ENCODE measurements at regions not wholly inside any gene's neighbourhood (a gene's known extent, or its start where the extent isn't known, plus 50 kb on each side); places are given as distances from the start of the nearest gene placed in this dataset.

- ATAC-seq (no peak), DNase-seq (ENCODE audit: extremely low read depth in 1 of 4, low spot score in 3 of 4) (no peak), FAIRE-seq (no peak)
- TF ChIP-seq ZNF778 (CRISPR knock-in tag; IDR thresholded peaks at IDR 0.05): no peak
- Histone ChIP-seq H3K9ac (ENCODE audit: insufficient read depth in 1 of 2, low read depth in 2 of 2, low read length in 2 of 2) (no peak overlapping the region), H3K36me3 (ENCODE audit: control insufficient read depth, insufficient read depth, low read length) (no peaks in the 10 kb centered on the region), H3K9me3 (replicated peaks; ENCODE audit: control insufficient read depth, insufficient read depth, low read depth, low read length) (no peaks in the 10 kb centered on the region), H3K9me1 (ENCODE audit: control insufficient read depth, insufficient read depth, low read length) (no peaks in the 10 kb centered on the region), H3K4me1 (replicated peaks in 1 of 2; ENCODE audit: control insufficient read depth in 2 of 2, insufficient read depth in 2 of 2, low read length in 2 of 2) (no peaks in the 10 kb centered on the region), H3K4me3 (no peak overlapping the region), H3K27ac (ENCODE audit: extremely low read depth, low read depth, low read length) (no peak overlapping the region), H3K27me3 (ENCODE audit: control insufficient read depth in 2 of 2, insufficient read depth in 2 of 2, low read length in 2 of 2) (peaks cover 0 to 23% of the 10 kb centered on the region in 2 experiments; a peak in 3 of 5 replicates), H2AFZ (ENCODE audit: low read depth, low read length) (no peak overlapping the region), H4K20me1 (replicated peaks; ENCODE audit: control insufficient read depth, insufficient read depth, low read length) (no peaks in the 10 kb centered on the region), H3K79me2 (ENCODE audit: control insufficient read depth, insufficient read depth, low read length) (no peaks in the 10 kb centered on the region), H3K4me2 (ENCODE audit: insufficient read depth, low read length) (no peak overlapping the region)
- ChIA-PET POLR2A (interaction anchor here (0.7 kb wide), 1 partner anchor 9 kb away, joined by 3 read pairs; no protein-coding TSS in a partner anchor), CTCF (ENCODE audit: low intra/inter-chr PET ratio) (no interaction called here)
- no TSS peak for BruUV-seq (replicated peaks)
- 2% methylated on average over 5 of the region's 6 CpGs for WGBS (ENCODE audit: insufficient coverage, low coverage, missing lambda C conversion rate)
- in situ Hi-C loops (cut with MboI): no loop called here
- intact Hi-C loops (cut with micrococcal nuclease): no loop called here
Measured at GRCh38 chr11:134586726-134587125, 174.7 kb upstream of the B3GAT1 start.

DNA sequence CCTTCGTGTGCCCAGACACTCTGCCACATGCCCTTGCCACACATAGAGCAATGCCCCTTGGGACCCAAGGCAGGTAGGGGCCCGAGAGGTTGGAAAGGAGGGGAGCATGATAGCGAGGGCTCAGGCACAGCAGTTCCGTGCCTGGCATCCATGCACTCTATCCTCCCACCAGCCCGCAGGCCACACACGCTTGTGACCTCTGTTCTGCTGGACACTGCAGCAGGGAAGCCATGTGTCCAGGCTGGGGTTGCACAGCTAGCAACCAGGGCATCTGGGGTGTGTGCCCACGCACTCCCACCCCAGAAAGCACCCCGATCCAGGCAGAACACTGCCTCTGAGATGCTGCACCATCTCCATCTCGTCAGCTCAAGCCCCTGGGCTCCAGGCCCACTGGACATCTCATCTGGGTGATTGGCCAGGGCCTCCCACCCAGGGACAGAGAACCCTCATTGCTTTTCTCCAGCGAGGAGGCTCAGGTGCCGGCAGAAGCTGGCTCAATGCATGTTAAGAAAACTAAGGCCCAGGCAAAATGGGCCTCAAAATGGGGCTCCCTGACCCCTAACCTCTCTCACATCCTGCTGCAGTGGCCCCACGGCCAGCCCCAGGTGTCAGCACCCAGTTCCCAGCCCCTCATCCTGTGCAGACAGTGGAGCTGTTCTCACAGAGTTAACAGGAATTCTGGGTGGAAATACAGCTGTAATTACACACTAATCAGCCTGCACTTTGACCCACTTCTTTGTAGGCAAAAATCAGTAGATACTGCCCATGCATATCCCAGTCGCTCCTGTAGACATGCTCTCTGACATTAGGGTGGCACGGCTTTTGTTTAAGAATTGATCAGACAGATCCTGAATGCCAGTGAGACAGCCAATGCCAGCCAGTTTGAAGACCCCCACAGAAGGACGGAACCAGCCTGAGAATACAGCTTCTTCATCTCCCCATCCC, 173.9 kb upstream of the B3GAT1 start:
- no peak overlapping the region for H3K4me2 ChIP-seq (ENCODE audit: insufficient read depth, low read length)
- H3K36me3 ChIP-seq (ENCODE audit: control insufficient read depth, insufficient read depth, low read length): no peaks in the 10 kb centered on the region
- in situ Hi-C loops (cut with MboI) (no loop called here), intact Hi-C loops (cut with micrococcal nuclease) (no loop called here)
- FAIRE-seq (no peak), DNase-seq (ENCODE audit: extremely low read depth in 1 of 4, low spot score in 3 of 4) (no peak), ATAC-seq (no peak)
- no peaks in the 10 kb centered on the region for H3K9me1 ChIP-seq (ENCODE audit: control insufficient read depth, insufficient read depth, low read length)
- no TSS peak for BruUV-seq (replicated peaks)
- under 1% methylated on average over 12 of the region's 15 CpGs for WGBS (ENCODE audit: insufficient coverage, low coverage, missing lambda C conversion rate)
- H4K20me1 ChIP-seq (replicated peaks; ENCODE audit: control insufficient read depth, insufficient read depth, low read length): no peaks in the 10 kb centered on the region
- H3K4me1 ChIP-seq (replicated peaks in 1 of 2; ENCODE audit: control insufficient read depth in 2 of 2, insufficient read depth in 2 of 2, low read length in 2 of 2): no peaks in the 10 kb centered on the region
- H3K27ac ChIP-seq (ENCODE audit: extremely low read depth, low read depth, low read length): no peak overlapping the region
- H3K9ac ChIP-seq (ENCODE audit: insufficient read depth in 1 of 2, low read depth in 2 of 2, low read length in 2 of 2): no peak overlapping the region
- no peaks in the 10 kb centered on the region for H3K9me3 ChIP-seq (replicated peaks; ENCODE audit: control insufficient read depth, insufficient read depth, low read depth, low read length)
- H3K4me3 ChIP-seq: no peak overlapping the region
- H2AFZ ChIP-seq (ENCODE audit: low read depth, low read length): no peak overlapping the region
- ChIA-PET POLR2A (interaction anchor here (0.7 kb wide), 1 partner anchor 8 kb away, joined by 3 read pairs; no protein-coding TSS in a partner anchor), CTCF (ENCODE audit: low intra/inter-chr PET ratio) (no interaction called here)
- no peaks in the 10 kb centered on the region for H3K79me2 ChIP-seq (ENCODE audit: control insufficient read depth, insufficient read depth, low read length)
- peaks cover 0 to 23% of the 10 kb centered on the region in 2 experiments; a peak in 4 of 5 replicates for H3K27me3 ChIP-seq (ENCODE audit: control insufficient read depth in 2 of 2, insufficient read depth in 2 of 2, low read length in 2 of 2)
- TF ChIP-seq ZEB2 (IDR thresholded peaks at IDR 0.05) (no peak), KLF6 (CRISPR knock-in tag; IDR thresholded peaks at IDR 0.05; ENCODE audit: borderline replicate concordance) (no peak), MEF2A (IDR thresholded peaks at IDR 0.05; ENCODE audit: control insufficient read depth, low read depth, low read length) (no peak), ZNF830 (CRISPR knock-in tag; IDR thresholded peaks at IDR 0.05) (no peak), SIX5 (IDR thresholded peaks at IDR 0.05; ENCODE audit: borderline replicate concordance in 1 of 2, insufficient read depth in 1 of 2, low read depth in 1 of 2, low read length in 2 of 2) (no peak), CBX2 (IDR thresholded peaks at IDR 0.05; ENCODE audit: insufficient read depth, low read length, poor library complexity, severe bottlenecking) (no peak), HNRNPLL (IDR thresholded peaks at IDR 0.05; ENCODE audit: low read depth, low read length, poor library complexity, severe bottlenecking) (no peak), MLLT1 (IDR thresholded peaks at IDR 0.05) (no peak), ILK (tag; IDR thresholded peaks at IDR 0.05; ENCODE audit: borderline replicate concordance, low read depth) (no peak)
- TF ChIP-seq, protein P1, sequence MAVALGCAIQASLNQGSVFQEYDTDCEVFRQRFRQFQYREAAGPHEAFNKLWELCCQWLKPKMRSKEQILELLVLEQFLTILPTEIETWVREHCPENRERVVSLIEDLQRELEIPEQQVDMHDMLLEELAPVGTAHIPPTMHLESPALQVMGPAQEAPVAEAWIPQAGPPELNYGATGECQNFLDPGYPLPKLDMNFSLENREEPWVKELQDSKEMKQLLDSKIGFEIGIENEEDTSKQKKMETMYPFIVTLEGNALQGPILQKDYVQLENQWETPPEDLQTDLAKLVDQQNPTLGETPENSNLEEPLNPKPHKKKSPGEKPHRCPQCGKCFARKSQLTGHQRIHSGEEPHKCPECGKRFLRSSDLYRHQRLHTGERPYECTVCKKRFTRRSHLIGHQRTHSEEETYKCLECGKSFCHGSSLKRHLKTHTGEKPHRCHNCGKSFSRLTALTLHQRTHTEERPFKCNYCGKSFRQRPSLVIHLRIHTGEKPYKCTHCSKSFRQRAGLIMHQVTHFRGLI (CRISPR knock-in tag; IDR thresholded peaks at IDR 0.05): no peak
